A549 (cell line): ENCODE measurements at regions not wholly inside any gene's neighbourhood (a gene's known extent, or its start where the extent isn't known, plus 50 kb on each side); places are given as distances from the start of the nearest gene placed in this dataset.

ENCODE experiments used
- ATAC-seq, 2 experiments: fragments of 200-7000 bp in 1 of 2; fragments of >200 bp in 1 of 2; cut with Nextera tagmentation in 1 of 2; cut with Tn5 transposase in 1 of 2; 3 replicates each; pipeline versions ENCODE4 v1.8.0 to v1.9.1; 2018 to 2020; ENCODE audit warnings: mild to moderate bottlenecking in 1 of 2, moderate library complexity in 1 of 2
- CTCF ChIA-PET: fragments of 300-600 bp; sonication (Branson Sonifier 250); formaldehyde crosslinking; extraction: SDS; loops from one replicate; lab custom pipeline; 2021; ENCODE audit warnings: antibody characterized with exemption, inconsistent platforms; lab: Yijun Ruan, JAX
- POLR2A ChIA-PET: fragments of 350-600 bp; formaldehyde crosslinking; extraction: SDS; loops from one replicate; lab custom pipeline; 2021; ENCODE audit warnings: antibody characterized with exemption, inconsistent platforms; lab: Yijun Ruan, JAX
- DNase-seq, 2 experiments: peaks; one replicate each; pipeline versions ENCODE4 v3.0.0 to v3.0.0-alpha.2; 2011 to 2016; ENCODE audit warnings: low read depth in 1 of 2, low spot score in 1 of 2
- FAIRE-seq: peaks from 2 replicates; lab custom pipeline; 2011; peaks lifted over from hg19 to GRCh38; lab: Jason Lieb, UNC
- H3K27ac ChIP-seq, 2 experiments: fragments of >200 bp; sonication (Bioruptor Twin); formaldehyde crosslinking; 3 replicates each; pipeline ENCODE4 v1.5.1; 2016 to 2017
- H3K4me1 ChIP-seq: fragments of >200 bp; sonication (Bioruptor Twin); formaldehyde crosslinking; 3 replicates; pipeline ENCODE4 v1.6.1; 2016
- H3K4me2 ChIP-seq: fragments of >200 bp; sonication (Bioruptor Twin); formaldehyde crosslinking; 3 replicates; pipeline ENCODE4 v1.6.1; 2016
- H3K4me3 ChIP-seq: fragments of >200 bp; sonication (Bioruptor Twin); formaldehyde crosslinking; 3 replicates; pipeline ENCODE4 v1.5.1; 2016
- H3K9me3 ChIP-seq: fragments of >200 bp; sonication (Bioruptor Twin); formaldehyde crosslinking; 3 replicates; pipeline ENCODE4 v1.6.1; 2016
- BHLHE40 ChIP-seq: IDR thresholded peaks from 2 replicates; pipeline ENCODE4 v1.6.1; 2012; ENCODE audit warnings: low read depth, low read length, inconsistent platforms
- CEBPB ChIP-seq, 2 experiments: fragments of >200 bp in 1 of 2; sonication (Bioruptor Twin) in 1 of 2; formaldehyde crosslinking in 1 of 2; IDR thresholded peaks; 2 replicates each; pipeline ENCODE4 v1.6.1; 2012 to 2016
- CHD2 ChIP-seq: fragments of 150-350 bp; IDR thresholded peaks from 2 replicates; pipeline ENCODE4 v1.6.1; 2014; ENCODE audit warnings: low read length; ENCODE audit not compliant: partially characterized antibody
- EHF ChIP-seq: fragments of 250-450 bp; sonication (Bioruptor Pico); IDR thresholded peaks from 2 replicates; pipeline ENCODE4 v1.5.0; 2020; ENCODE audit warnings: mild to moderate bottlenecking
- FOSB ChIP-seq: fragments of 250-450 bp; sonication (Bioruptor Pico); IDR thresholded peaks from 2 replicates; pipeline ENCODE4 v1.5.0; 2020; ENCODE audit warnings: mild to moderate bottlenecking, moderate library complexity
- HOXA7 ChIP-seq: fragments of 250-450 bp; sonication (Bioruptor Pico); IDR thresholded peaks from 2 replicates; pipeline ENCODE4 v1.5.0; 2020; ENCODE audit warnings: mild to moderate bottlenecking, moderate library complexity
- HOXB5 ChIP-seq: fragments of 250-450 bp; sonication (Bioruptor Pico); IDR thresholded peaks from 2 replicates; pipeline ENCODE4 v1.5.0; 2020; ENCODE audit warnings: mild to moderate bottlenecking, moderate library complexity
- KDM1A ChIP-seq: fragments of 200-600 bp; sonication (generic); IDR thresholded peaks from 2 replicates; pipeline ENCODE4 v1.6.1; 2016; ENCODE audit warnings: low read depth, mild to moderate bottlenecking
- MAZ ChIP-seq: fragments of 150-350 bp; IDR thresholded peaks from 2 replicates; pipeline ENCODE4 v1.6.1; 2014; ENCODE audit warnings: antibody characterized with exemption, low read depth, low read length, borderline replicate concordance
- PHF8 ChIP-seq: fragments of 200-600 bp; sonication (generic); IDR thresholded peaks from 2 replicates; pipeline ENCODE4 v1.6.1; 2016; ENCODE audit warnings: low read depth, mild to moderate bottlenecking, antibody characterized with exemption, moderate library complexity, borderline replicate concordance
- POLR2A ChIP-seq: IDR thresholded peaks from 2 replicates; pipeline ENCODE4 v1.6.1; 2012; ENCODE audit warnings: mild to moderate bottlenecking, low read length
- POLR2AphosphoS2 ChIP-seq: conservative IDR thresholded peaks from 2 replicates; pipeline ENCODE4 v1.6.1; 2012; ENCODE audit warnings: low read length, improper control_type of control experiment, inconsistent platforms
- RAD21 ChIP-seq, 2 experiments: fragments of >200 bp in 1 of 2; sonication (Bioruptor Twin) in 1 of 2; formaldehyde crosslinking in 1 of 2; IDR thresholded peaks in 1 of 2; conservative IDR thresholded peaks in 1 of 2; 2 replicates in 1 of 2; 3 replicates in 1 of 2; pipeline ENCODE4 v1.6.1; 2012 to 2018; ENCODE audit warnings: inconsistent platforms in 1 of 2
- REST ChIP-seq: fragments of 200-600 bp; sonication (generic); IDR thresholded peaks from 2 replicates; pipeline ENCODE4 v1.6.1; 2016; ENCODE audit warnings: antibody characterized with exemption, mild to moderate bottlenecking, moderate library complexity
- RFX5 ChIP-seq: fragments of 450-650 bp; IDR thresholded peaks from 2 replicates; pipeline ENCODE4 v1.7.1; 2014; ENCODE audit warnings: antibody characterized with exemption, mild to moderate bottlenecking, moderate library complexity
- SMC3 ChIP-seq: fragments of >200 bp; sonication (Bioruptor Twin); formaldehyde crosslinking; IDR thresholded peaks from 3 replicates; pipeline ENCODE4 v1.6.1; 2018; ENCODE audit warnings: inconsistent platforms
- TP53 ChIP-seq: fragments of 250-450 bp; sonication (Bioruptor Pico); IDR thresholded peaks from 2 replicates; pipeline ENCODE4 v1.5.0; 2021; ENCODE audit warnings: mild to moderate bottlenecking, moderate library complexity
- USF2 ChIP-seq: fragments of 450-650 bp; IDR thresholded peaks from 2 replicates; pipeline ENCODE4 v1.6.1; 2014; ENCODE audit warnings: antibody characterized with exemption
- ZC3H11A ChIP-seq: fragments of 450-650 bp; IDR thresholded peaks from 2 replicates; pipeline ENCODE4 v1.6.1; 2014; ENCODE audit warnings: antibody characterized with exemption, mild to moderate bottlenecking
- ZNF302 ChIP-seq: fragments of 250-450 bp; sonication (Bioruptor Pico); IDR thresholded peaks from 2 replicates; pipeline ENCODE4 v1.9.0; 2021; ENCODE audit warnings: inconsistent platforms, mild to moderate bottlenecking, moderate library complexity
- WGBS: methylation state at CpG from one replicate; pipeline ENCODE4 v1.1.6; 2017; ENCODE audit errors: missing lambda C conversion rate; 5-methylcytosine and 5-hydroxymethylcytosine counted together
- TF ChIP-seq, protein P1 (sequence below): fragments of 250-450 bp; sonication (Bioruptor Pico); IDR thresholded peaks from 2 replicates; pipeline ENCODE4 v1.5.0; 2021; ENCODE audit warnings: mild to moderate bottlenecking, moderate library complexity, borderline replicate concordance
- TF ChIP-seq, protein P2 (sequence below): fragments of 250-450 bp; sonication (Bioruptor Pico); IDR thresholded peaks from 2 replicates; pipeline ENCODE4 v1.5.0; 2020; ENCODE audit warnings: low read depth, mild to moderate bottlenecking, moderate library complexity

- peaks cover 13% of the 10 kb centered on the region for H3K4me1 ChIP-seq
- TF ChIP-seq CHD2: no peak
- no peak for TF ChIP-seq PHF8
- TF ChIP-seq REST: no peak
- no peak for TF ChIP-seq TP53 (CRISPR knock-in tag)
- TF ChIP-seq, protein P1, sequence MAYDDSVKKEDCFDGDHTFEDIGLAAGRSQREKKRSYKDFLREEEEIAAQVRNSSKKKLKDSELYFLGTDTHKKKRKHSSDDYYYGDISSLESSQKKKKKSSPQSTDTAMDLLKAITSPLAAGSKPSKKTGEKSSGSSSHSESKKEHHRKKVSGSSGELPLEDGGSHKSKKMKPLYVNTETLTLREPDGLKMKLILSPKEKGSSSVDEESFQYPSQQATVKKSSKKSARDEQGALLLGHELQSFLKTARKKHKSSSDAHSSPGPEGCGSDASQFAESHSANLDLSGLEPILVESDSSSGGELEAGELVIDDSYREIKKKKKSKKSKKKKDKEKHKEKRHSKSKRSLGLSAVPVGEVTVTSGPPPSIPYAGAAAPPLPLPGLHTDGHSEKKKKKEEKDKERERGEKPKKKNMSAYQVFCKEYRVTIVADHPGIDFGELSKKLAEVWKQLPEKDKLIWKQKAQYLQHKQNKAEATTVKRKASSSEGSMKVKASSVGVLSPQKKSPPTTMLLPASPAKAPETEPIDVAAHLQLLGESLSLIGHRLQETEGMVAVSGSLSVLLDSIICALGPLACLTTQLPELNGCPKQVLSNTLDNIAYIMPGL: no peak
- no peak for TF ChIP-seq POLR2A
- no peak for TF ChIP-seq EHF
- TF ChIP-seq CEBPB (IDR thresholded peaks at IDR 0.05): no peak
- no peak for TF ChIP-seq SMC3
- TF ChIP-seq MAZ: no peak
- no peak for TF ChIP-seq ZNF302 (CRISPR knock-in tag)
- TF ChIP-seq FOSB (CRISPR knock-in tag): no peak
- TF ChIP-seq BHLHE40: no peak
- TF ChIP-seq HOXA7: no peak
- no peak for TF ChIP-seq RFX5
- TF ChIP-seq HOXB5 (CRISPR knock-in tag): no peak
- FAIRE-seq: no peak
- DNase-seq: no peak
- ChIA-PET POLR2A (no interaction called here), CTCF (no interaction called here)
- no peak overlapping the region for H3K4me2 ChIP-seq
- no peak overlapping the region for H3K27ac ChIP-seq
- no peak for ATAC-seq
- 19% methylated on average over 3 of the region's 3 CpGs for WGBS
- H3K4me3 ChIP-seq: no peak overlapping the region
- H3K9me3 ChIP-seq: no peaks in the 10 kb centered on the region; the same call in 1 of the 3 replicates
Observed at GRCh38 chr15:91564631-91565030, 288.9 kb upstream of the SLCO3A1 start.

- ATAC-seq: no peak
- POLR2A ChIA-PET: no interaction called here
- no peak overlapping the region for H3K4me2 ChIP-seq
- no peak for TF ChIP-seq RAD21 (conservative IDR thresholded peaks at IDR 0.05 in 1 of 2, IDR thresholded peaks at IDR 0.05 in 1 of 2)
- no peak for TF ChIP-seq ZC3H11A
- TF ChIP-seq, protein P2, sequence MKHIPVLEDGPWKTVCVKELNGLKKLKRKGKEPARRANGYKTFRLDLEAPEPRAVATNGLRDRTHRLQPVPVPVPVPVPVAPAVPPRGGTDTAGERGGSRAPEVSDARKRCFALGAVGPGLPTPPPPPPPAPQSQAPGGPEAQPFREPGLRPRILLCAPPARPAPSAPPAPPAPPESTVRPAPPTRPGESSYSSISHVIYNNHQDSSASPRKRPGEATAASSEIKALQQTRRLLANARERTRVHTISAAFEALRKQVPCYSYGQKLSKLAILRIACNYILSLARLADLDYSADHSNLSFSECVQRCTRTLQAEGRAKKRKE (CRISPR knock-in tag): no peak
- TF ChIP-seq, all 56 proteins: peak for 0
- 48% methylated on average over 4 of the region's 4 CpGs for WGBS
- peaks cover 8% of the 10 kb centered on the region; the same call in 2 of the 3 replicates for H3K9me3 ChIP-seq
- FAIRE-seq (no peak), DNase-seq (no peak)
- CTCF ChIA-PET: interaction anchor here (1.2 to 1.4 kb wide), 2 partner anchors 32 to 140 kb away, joined by 3 to 4 read pairs; no protein-coding TSS in a partner anchor
- no peak overlapping the region for H3K27ac ChIP-seq
- no peak overlapping the region for H3K4me3 ChIP-seq
- H3K4me1 ChIP-seq: peaks cover 11% of the 10 kb centered on the region
Observed at GRCh38 chr15:91566141-91566540, 287.4 kb upstream of the SLCO3A1 start.

DNA sequence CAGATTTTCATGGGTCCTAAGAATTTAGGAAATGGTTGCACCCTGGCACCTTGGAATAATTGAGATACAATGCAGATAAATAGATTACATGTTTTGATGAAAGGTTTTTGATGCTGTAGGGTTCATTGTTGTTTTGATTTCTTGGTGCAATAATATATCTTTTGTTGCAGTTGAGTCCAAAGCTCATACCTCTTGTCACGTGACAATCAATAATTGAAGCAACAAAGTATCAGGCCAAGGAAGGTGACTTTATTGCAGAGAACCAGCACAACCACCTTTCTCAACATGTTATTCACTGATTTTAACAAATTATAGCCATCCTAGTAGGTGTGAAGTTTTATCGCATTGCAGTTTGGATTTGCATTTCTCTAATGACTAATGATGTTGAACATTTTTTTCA, 285.5 kb upstream of the SLCO3A1 start:
- TF ChIP-seq POLR2AphosphoS2: no peak
- no peak for TF ChIP-seq EHF
- TF ChIP-seq USF2: peak; percentile 37; the same call in 1 of the 2 replicates
- no peak for TF ChIP-seq HOXA7
- no peak for TF ChIP-seq KDM1A
- TF ChIP-seq, all 56 proteins: peak for 1
- H3K9me3 ChIP-seq: peaks cover 10% of the 10 kb centered on the region; the same call in 2 of the 3 replicates
- ATAC-seq: no peak
- POLR2A ChIA-PET: no interaction called here
- H3K4me3 ChIP-seq: no peak overlapping the region
- 60% methylated on average over 2 of the region's 2 CpGs for WGBS
- no peak for FAIRE-seq
- CTCF ChIA-PET: no interaction called here
- no peak for DNase-seq
- H3K4me2 ChIP-seq: no peak overlapping the region
- peaks cover 10% of the 10 kb centered on the region; the same call in 2 of the 3 replicates for H3K4me1 ChIP-seq
- no peak overlapping the region for H3K27ac ChIP-seq
